ENCODE measurements at regions not wholly inside any gene's neighbourhood (a gene's known extent, or its start where the extent isn't known, plus 50 kb on each side); places are given as distances from the start of the nearest gene placed in this dataset.

DNA sequence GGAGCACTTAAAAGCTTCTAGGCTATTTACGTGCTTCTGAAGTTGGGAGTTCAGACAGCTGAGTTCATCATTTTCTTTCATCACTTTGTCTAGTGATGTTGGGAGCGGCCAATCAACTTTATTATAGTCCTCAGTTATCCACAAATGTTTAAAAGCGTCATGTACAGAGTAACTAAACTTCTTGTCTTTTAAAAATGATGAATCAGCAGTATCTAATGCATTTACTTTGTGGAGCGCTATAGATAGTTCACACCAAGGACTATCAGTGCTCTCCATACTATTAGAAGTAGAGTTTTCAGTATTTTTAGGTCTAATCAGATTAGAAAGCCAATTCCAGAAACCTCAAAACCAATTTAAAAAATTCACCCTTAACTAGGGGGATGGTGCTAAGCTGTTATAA lies 778.7 kb upstream of the PRMT6 start:
- no peak for DNase-seq (ENCODE audit: low spot score)
- no peak overlapping the region for H3K4me3 ChIP-seq (ENCODE audit: low read depth, low read length, poor library complexity, severe bottlenecking)
- no peaks in the 10 kb centered on the region for H3K79me2 ChIP-seq (ENCODE audit: insufficient read depth, low read depth, low read length)
- H3K27ac ChIP-seq (ENCODE audit: low read depth, low read length, poor library complexity, severe bottlenecking), result no peak overlapping the region
- H3K9me2 ChIP-seq (ENCODE audit: insufficient read depth, low read length), result no peaks in the 10 kb centered on the region
- TF ChIP-seq EZH2phosphoT487 (IDR thresholded peaks at IDR 0.05; ENCODE audit: borderline replicate concordance, low read depth, low read length), result no peak
- TF ChIP-seq, protein P1, sequence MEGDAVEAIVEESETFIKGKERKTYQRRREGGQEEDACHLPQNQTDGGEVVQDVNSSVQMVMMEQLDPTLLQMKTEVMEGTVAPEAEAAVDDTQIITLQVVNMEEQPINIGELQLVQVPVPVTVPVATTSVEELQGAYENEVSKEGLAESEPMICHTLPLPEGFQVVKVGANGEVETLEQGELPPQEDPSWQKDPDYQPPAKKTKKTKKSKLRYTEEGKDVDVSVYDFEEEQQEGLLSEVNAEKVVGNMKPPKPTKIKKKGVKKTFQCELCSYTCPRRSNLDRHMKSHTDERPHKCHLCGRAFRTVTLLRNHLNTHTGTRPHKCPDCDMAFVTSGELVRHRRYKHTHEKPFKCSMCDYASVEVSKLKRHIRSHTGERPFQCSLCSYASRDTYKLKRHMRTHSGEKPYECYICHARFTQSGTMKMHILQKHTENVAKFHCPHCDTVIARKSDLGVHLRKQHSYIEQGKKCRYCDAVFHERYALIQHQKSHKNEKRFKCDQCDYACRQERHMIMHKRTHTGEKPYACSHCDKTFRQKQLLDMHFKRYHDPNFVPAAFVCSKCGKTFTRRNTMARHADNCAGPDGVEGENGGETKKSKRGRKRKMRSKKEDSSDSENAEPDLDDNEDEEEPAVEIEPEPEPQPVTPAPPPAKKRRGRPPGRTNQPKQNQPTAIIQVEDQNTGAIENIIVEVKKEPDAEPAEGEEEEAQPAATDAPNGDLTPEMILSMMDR (conservative IDR thresholded peaks at IDR 0.05; ENCODE audit: low read length), result no peak
- no peaks in the 10 kb centered on the region for H3K36me3 ChIP-seq (ENCODE audit: insufficient read depth, low read length)
- no peaks in the 10 kb centered on the region for H3K4me1 ChIP-seq (ENCODE audit: insufficient read depth, low read length, poor library complexity, severe bottlenecking)
- H4K20me1 ChIP-seq (ENCODE audit: insufficient read depth, low read length), result no peaks in the 10 kb centered on the region
- H3K9me3 ChIP-seq (ENCODE audit: low read length), result no peaks in the 10 kb centered on the region
- no peak overlapping the region for H3K4me2 ChIP-seq (ENCODE audit: low read length)
- no peak overlapping the region for H2AFZ ChIP-seq (ENCODE audit: low read length)
- BruUV-seq (replicated peaks), result no TSS peak
- ChIA-PET CTCF (ENCODE audit: unreplicated experiment) (no interaction called here), POLR2A (no interaction called here)
- intact Hi-C loops (cut with micrococcal nuclease; ENCODE audit: unreplicated experiment), result no loop called here

DNA sequence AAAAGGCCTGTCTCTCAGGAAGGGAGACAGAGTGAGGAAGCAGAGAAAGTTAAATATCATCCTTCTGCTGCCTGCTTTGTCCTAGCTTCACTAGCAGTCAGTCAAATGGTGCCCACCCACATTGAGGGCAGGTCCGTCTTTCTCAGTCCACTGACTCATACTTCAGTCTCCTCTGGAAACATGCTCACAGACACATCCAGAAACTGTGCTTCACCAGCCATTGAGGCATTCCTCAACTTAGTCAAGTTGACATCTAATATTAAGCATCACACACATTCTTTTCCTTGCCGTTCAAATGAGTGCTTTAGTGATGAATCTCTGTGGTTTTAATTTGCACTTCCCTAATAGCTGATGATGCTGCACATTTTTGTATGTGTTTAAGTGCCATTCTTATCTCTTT lies 777.8 kb upstream of the PRMT6 start:
- H3K9me3 ChIP-seq (ENCODE audit: low read length), result no peaks in the 10 kb centered on the region
- H4K20me1 ChIP-seq (ENCODE audit: insufficient read depth, low read length), result no peaks in the 10 kb centered on the region
- H3K4me2 ChIP-seq (ENCODE audit: low read length), result no peak overlapping the region
- ChIA-PET CTCF (ENCODE audit: unreplicated experiment) (no interaction called here), POLR2A (no interaction called here)
- TF ChIP-seq, protein P1 (conservative IDR thresholded peaks at IDR 0.05; ENCODE audit: low read length), result no peak
- H3K36me3 ChIP-seq (ENCODE audit: insufficient read depth, low read length), result no peaks in the 10 kb centered on the region
- H3K4me3 ChIP-seq (ENCODE audit: low read depth, low read length, poor library complexity, severe bottlenecking), result no peak overlapping the region
- intact Hi-C loops (cut with micrococcal nuclease; ENCODE audit: unreplicated experiment), result no loop called here
- H3K4me1 ChIP-seq (ENCODE audit: insufficient read depth, low read length, poor library complexity, severe bottlenecking), result no peaks in the 10 kb centered on the region
- BruUV-seq (replicated peaks), result no TSS peak
- H2AFZ ChIP-seq (ENCODE audit: low read length), result no peak overlapping the region
- no peak for DNase-seq (ENCODE audit: low spot score)
- H3K27ac ChIP-seq (ENCODE audit: low read depth, low read length, poor library complexity, severe bottlenecking), result no peak overlapping the region
- H3K9me2 ChIP-seq (ENCODE audit: insufficient read depth, low read length), result no peaks in the 10 kb centered on the region
- H3K79me2 ChIP-seq (ENCODE audit: insufficient read depth, low read depth, low read length), result no peaks in the 10 kb centered on the region

DNA sequence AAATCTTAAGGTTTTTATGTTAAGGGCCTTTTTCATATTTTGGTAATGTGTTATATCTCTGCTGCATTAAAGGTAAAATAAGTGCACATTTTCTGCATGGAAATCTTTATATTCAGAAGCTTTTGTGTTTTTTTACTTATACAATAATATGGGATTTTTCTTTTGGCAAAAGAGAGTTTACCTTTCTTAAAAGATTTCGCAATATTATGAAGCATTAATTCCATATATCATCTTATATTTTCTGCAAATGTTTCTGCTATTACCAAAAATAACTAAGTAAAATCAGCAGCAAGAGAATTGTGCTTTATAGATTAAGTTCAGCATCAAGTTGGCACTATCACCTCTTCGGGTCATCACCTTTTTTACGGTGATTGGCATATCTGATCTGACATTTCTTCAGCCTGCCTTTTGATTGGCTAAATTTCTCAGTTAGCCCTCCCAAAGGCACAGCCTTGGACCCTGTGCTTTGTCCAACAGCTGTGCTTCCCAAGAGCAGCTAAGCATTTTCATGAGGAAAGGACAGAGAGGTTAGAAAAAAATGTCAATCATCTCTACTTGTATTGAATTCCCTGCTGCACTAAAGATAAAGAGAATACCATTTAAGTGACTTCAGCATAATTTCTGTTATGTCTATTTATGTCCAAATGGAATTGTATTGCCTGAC lies 767.1 kb upstream of the PRMT6 start:
- no TSS peak for BruUV-seq (replicated peaks)
- ChIA-PET POLR2A (no interaction called here), CTCF (ENCODE audit: unreplicated experiment) (no interaction called here)
- Histone ChIP-seq H3K9me2 (ENCODE audit: insufficient read depth, low read length) (no peaks in the 10 kb centered on the region), H3K79me2 (ENCODE audit: insufficient read depth, low read depth, low read length) (no peaks in the 10 kb centered on the region), H2AFZ (ENCODE audit: low read length) (no peak overlapping the region), H3K4me2 (ENCODE audit: low read length) (no peak overlapping the region), H3K4me1 (ENCODE audit: insufficient read depth, low read length, poor library complexity, severe bottlenecking) (no peaks in the 10 kb centered on the region), H3K27ac (ENCODE audit: low read depth, low read length, poor library complexity, severe bottlenecking) (no peak overlapping the region), H3K9me3 (ENCODE audit: low read length) (no peaks in the 10 kb centered on the region), H3K36me3 (ENCODE audit: insufficient read depth, low read length) (no peaks in the 10 kb centered on the region), H3K4me3 (ENCODE audit: low read depth, low read length, poor library complexity, severe bottlenecking) (no peak overlapping the region), H4K20me1 (ENCODE audit: insufficient read depth, low read length) (no peaks in the 10 kb centered on the region)
- intact Hi-C loops (cut with micrococcal nuclease; ENCODE audit: unreplicated experiment), result no loop called here
- DNase-seq (ENCODE audit: low spot score), result no peak
- TF ChIP-seq EZH2phosphoT487 (IDR thresholded peaks at IDR 0.05; ENCODE audit: borderline replicate concordance, low read depth, low read length), result no peak
- TF ChIP-seq, protein P1 (conservative IDR thresholded peaks at IDR 0.05; ENCODE audit: low read length), result no peak

All from OCI-LY7 (cell line).